Kidney capillary endothelial cell (primary cell): ENCODE measurements at regions not wholly inside any gene's neighbourhood (a gene's known extent, or its start where the extent isn't known, plus 50 kb on each side); places are given as distances from the start of the nearest gene placed in this dataset.
"Not testable (repeated sequence)": the region's sequence is repeated elsewhere in the genome, so short reads cannot be mapped to it uniquely, and the experiment has no call there.

Experiments used
- DNase-seq: peaks from one replicate; pipeline ENCODE4 v3.0.0-alpha.2; 2018; ENCODE audit warnings: low spot score

- DNase-seq: no peak
Measured at GRCh38 chr6:81002126-81002525, 750.4 kb downstream of the TENT5A start.

GRCh38 chr6:80991316-80991715 is 761.2 kb downstream of the TENT5A start:
- DNase-seq: no peak

- no peak for DNase-seq
Measured at GRCh38 chr6:80988892-80989291, 763.6 kb downstream of the TENT5A start.

GRCh38 chr6:80988286-80988685 is 764.2 kb downstream of the TENT5A start:
- no peak for DNase-seq

GRCh38 chr6:80981226-80981625 is 771.3 kb downstream of the TENT5A start:
- DNase-seq: not testable (repeated sequence)

GRCh38 chr6:80976336-80976735 is 776.1 kb downstream of the TENT5A start:
- no peak for DNase-seq

GRCh38 chr6:80974579-80974978 is 777.9 kb downstream of the TENT5A start:
- no peak for DNase-seq

GRCh38 chr6:80969439-80969838 is 783.0 kb downstream of the TENT5A start:
- DNase-seq: no peak

GRCh38 chr6:80967609-80968008 is 784.9 kb downstream of the TENT5A start:
- DNase-seq: no peak

- no peak for DNase-seq
Measured at GRCh38 chr6:80962382-80962781, 790.1 kb downstream of the TENT5A start.

- DNase-seq: peak; percentile 29
Measured at GRCh38 chr6:80961166-80961565, 791.3 kb downstream of the TENT5A start.

- no peak for DNase-seq
Measured at GRCh38 chr6:80959034-80959433, 793.4 kb downstream of the TENT5A start.

- peak; percentile 82 for DNase-seq
Measured at GRCh38 chr6:80956898-80957297, 795.6 kb downstream of the TENT5A start.

GRCh38 chr6:80952479-80952878 is 800.0 kb downstream of the TENT5A start:
- DNase-seq: not testable (repeated sequence)

GRCh38 chr6:80946402-80946801 is 806.1 kb downstream of the TENT5A start:
- no peak for DNase-seq

GRCh38 chr6:80942911-80943310 is 809.6 kb downstream of the TENT5A start:
- DNase-seq: no peak

- DNase-seq: no peak
Measured at GRCh38 chr6:80940976-80941375, 811.5 kb downstream of the TENT5A start.

GRCh38 chr6:80940571-80940970 is 811.9 kb downstream of the TENT5A start:
- no peak for DNase-seq

GRCh38 chr6:80939898-80940297 is 812.6 kb downstream of the TENT5A start:
- no peak for DNase-seq

- DNase-seq: no peak
Measured at GRCh38 chr6:80939480-80939879, 813.0 kb downstream of the TENT5A start.

- DNase-seq: no peak
Measured at GRCh38 chr6:80938131-80938530, 814.4 kb downstream of the TENT5A start.

GRCh38 chr6:80932359-80932758 is 820.1 kb downstream of the TENT5A start:
- DNase-seq: no peak

- no peak for DNase-seq
Measured at GRCh38 chr6:80930376-80930775, 822.1 kb downstream of the TENT5A start.

GRCh38 chr6:80923816-80924215 is 817.3 kb downstream of the BCKDHB start:
- no peak for DNase-seq

- no peak for DNase-seq
Measured at GRCh38 chr6:80922916-80923455, 816.5 kb downstream of the BCKDHB start.
